Loucy (cell line): ENCODE measurements at regions not wholly inside any gene's neighbourhood (a gene's known extent, or its start where the extent isn't known, plus 50 kb on each side); places are given as distances from the start of the nearest gene placed in this dataset.

Source experiments
- CTCF ChIP-seq: fragments of 200-600 bp; sonication (generic); conservative IDR thresholded peaks from 2 replicates; pipeline ENCODE4 v1.5.1; 2014; ENCODE audit warnings: mild to moderate bottlenecking, antibody characterized with exemption, low read length
- EZH2phosphoT487 ChIP-seq: fragments of 200-600 bp; IDR thresholded peaks from 2 replicates; pipeline ENCODE4 v1.6.1; 2018; ENCODE audit warnings: antibody characterized with exemption, mild to moderate bottlenecking, moderate library complexity, borderline replicate concordance

- TF ChIP-seq CTCF (no peak), EZH2phosphoT487 (no peak)
Observed at GRCh38 chr14:48580692-48581091, 905.3 kb upstream of the MDGA2 start.
